GM21619 (cell line): ENCODE measurements at regions not wholly inside any gene's neighbourhood (a gene's known extent, or its start where the extent isn't known, plus 50 kb on each side); places are given as distances from the start of the nearest gene placed in this dataset.
"Not testable (repeated sequence)": the region's sequence is repeated elsewhere in the genome, so short reads cannot be mapped to it uniquely, and the experiment has no call there.

ENCODE experiments used
- ATAC-seq: cut with Tn5 transposase; IDR thresholded peaks from one replicate; pipeline ENCODE4 v1.9.1; 2021; ENCODE audit not compliant: unreplicated experiment

DNA sequence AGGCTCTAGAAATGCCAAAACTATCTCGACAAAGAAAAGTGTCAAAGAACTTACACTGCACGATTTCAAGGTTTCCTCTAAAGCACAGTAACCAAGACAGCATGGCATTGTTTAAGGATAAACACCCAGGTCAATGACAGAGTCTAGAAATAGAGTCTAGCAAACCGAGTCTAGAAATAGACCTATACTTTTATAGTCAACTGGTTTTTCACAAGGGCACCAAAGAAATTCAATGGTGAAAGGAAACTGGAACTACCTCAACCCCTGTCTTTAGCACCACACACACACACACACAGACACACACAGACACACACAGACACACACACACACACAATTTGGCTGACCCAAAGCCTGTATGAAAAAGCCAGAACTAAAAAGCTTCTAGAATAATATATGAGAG lies 67.1 kb upstream of the PGBD5 start:
- ATAC-seq = no peak

GRCh38 chr1:230490436-230490835 lies 64.3 kb upstream of the PGBD5 start:
- no peak for ATAC-seq

DNA sequence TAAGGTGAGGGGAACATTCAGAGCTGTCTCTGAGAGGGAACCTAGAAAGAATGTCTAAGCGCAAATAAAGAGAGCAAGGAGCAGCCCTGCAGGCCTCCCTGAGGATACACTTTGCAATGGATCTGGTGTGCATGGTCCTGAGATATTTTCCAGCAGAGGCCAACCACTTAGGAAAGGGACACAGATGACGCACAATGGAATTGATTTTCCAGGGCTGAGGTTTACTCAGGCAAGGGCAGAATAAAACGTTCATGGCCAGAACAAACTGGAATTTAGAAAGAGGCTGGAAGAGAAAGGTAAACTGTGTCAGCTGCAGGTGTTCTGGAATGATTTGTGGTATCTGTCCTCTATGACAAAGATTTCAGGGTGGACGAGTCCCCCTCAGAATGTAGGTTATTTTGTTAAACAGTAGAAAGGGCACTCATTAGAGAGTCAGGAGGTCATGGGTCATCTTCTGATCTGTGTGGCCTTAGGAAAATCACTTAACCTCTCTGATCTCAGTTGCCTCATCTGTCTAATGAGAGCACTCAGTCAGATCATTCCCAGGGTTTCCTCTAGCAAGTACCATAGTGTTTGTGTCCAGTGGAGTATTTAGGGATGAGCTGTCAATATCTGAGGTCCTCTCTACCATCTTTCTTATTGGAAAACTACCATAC lies 61.8 kb upstream of the PGBD5 start:
- ATAC-seq = no peak

- ATAC-seq = no peak
These were observed 50.5 kb upstream of the PGBD5 start for GRCh38 chr1:230476622-230477003.

DNA sequence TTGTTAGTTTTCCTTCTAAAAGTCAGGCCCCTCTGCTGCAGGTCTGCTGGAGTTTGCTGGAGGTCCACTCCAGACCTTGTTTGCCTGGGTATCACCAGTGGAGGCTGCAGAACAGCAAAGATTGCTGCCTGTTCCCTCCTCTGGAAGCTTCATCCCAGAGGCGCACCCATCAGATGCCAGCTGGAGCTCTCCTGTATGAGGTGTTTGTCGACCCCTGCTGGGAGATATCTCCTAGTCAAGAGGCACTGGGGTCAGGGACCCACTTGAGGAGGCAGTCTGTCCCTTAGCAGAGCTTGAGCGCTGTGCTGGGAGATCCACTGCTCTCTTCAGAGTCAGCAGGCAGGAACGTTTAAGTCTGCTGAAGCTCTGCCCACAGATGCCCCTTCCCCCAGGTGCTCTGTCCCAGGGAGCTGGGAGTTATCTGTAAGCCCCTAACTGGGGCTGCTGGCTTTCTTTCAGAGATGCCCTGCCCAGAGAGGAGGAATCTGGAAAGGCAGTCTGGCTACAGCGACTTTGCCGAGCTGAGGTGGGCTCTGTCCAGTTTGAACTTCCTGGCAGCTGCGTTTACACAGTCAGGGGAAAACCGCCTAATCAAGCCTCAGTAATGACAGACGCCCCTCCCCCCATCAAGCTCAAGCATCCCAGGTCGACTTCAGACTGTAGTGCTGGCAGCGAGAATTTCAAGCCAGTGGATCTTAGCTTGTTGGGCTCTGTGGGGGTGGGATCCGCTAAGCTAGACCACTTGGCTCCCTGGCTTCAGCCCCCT lies 49.9 kb upstream of the PGBD5 start:
- not testable (repeated sequence) for ATAC-seq
